ENCODE measurements at regions not wholly inside any gene's neighbourhood (a gene's known extent, or its start where the extent isn't known, plus 50 kb on each side); places are given as distances from the start of the nearest gene placed in this dataset.

- ATAC-seq (no peak), DNase-seq (ENCODE audit: low spot score) (no peak)
- no peaks in the 10 kb centered on the region for H3K4me1 Mint-ChIP-seq (ENCODE audit: low read depth in 2 of 2)
- H3K27ac Mint-ChIP-seq: no peak overlapping the region
- H3K9me3 Mint-ChIP-seq: peaks cover 35% of the 10 kb centered on the region
- H3K36me3 Mint-ChIP-seq: peaks cover 13% of the 10 kb centered on the region
- H3K4me3 Mint-ChIP-seq: no peak overlapping the region
- no peaks in the 10 kb centered on the region for H3K27me3 Mint-ChIP-seq
These were observed 1482.1 kb upstream of the MIR17HG start for GRCh38 chr13:89865164-89866064.

GRCh38 chr13:89869312-89869711 is 1478.2 kb upstream of the MIR17HG start:
- no peaks in the 10 kb centered on the region for H3K4me1 Mint-ChIP-seq (ENCODE audit: low read depth in 2 of 2)
- H3K27me3 Mint-ChIP-seq: no peaks in the 10 kb centered on the region
- H3K27ac Mint-ChIP-seq: no peak overlapping the region
- ATAC-seq: no peak
- no peak for DNase-seq (ENCODE audit: low spot score)
- H3K36me3 Mint-ChIP-seq: peaks cover 5% of the 10 kb centered on the region
- H3K4me3 Mint-ChIP-seq: no peak overlapping the region
- H3K9me3 Mint-ChIP-seq: peaks cover 27% of the 10 kb centered on the region

GRCh38 chr13:89878904-89879303 is 1468.6 kb upstream of the MIR17HG start:
- Mint-ChIP-seq H3K9me3 (peaks cover 10% of the 10 kb centered on the region), H3K27ac (no peak overlapping the region), H3K4me1 (ENCODE audit: low read depth in 2 of 2) (no peaks in the 10 kb centered on the region), H3K4me3 (no peak overlapping the region), H3K27me3 (no peaks in the 10 kb centered on the region), H3K36me3 (no peaks in the 10 kb centered on the region)
- no peak for ATAC-seq
- no peak for DNase-seq (ENCODE audit: low spot score)

GRCh38 chr13:89880201-89880600 is 1467.3 kb upstream of the MIR17HG start:
- Mint-ChIP-seq H3K27me3 (no peaks in the 10 kb centered on the region), H3K9me3 (peaks cover 17% of the 10 kb centered on the region), H3K4me3 (no peak overlapping the region), H3K36me3 (peaks cover 4% of the 10 kb centered on the region), H3K4me1 (ENCODE audit: low read depth in 2 of 2) (no peaks in the 10 kb centered on the region), H3K27ac (no peak overlapping the region)
- ATAC-seq (no peak), DNase-seq (ENCODE audit: low spot score) (no peak)

GRCh38 chr13:89883893-89884448 is 1463.5 kb upstream of the MIR17HG start:
- Mint-ChIP-seq H3K36me3 (peaks cover 4% of the 10 kb centered on the region), H3K4me3 (no peak overlapping the region), H3K27ac (no peak overlapping the region), H3K9me3 (peaks cover 18% of the 10 kb centered on the region), H3K27me3 (no peaks in the 10 kb centered on the region), H3K4me1 (ENCODE audit: low read depth in 2 of 2) (no peaks in the 10 kb centered on the region)
- no peak for ATAC-seq
- no peak for DNase-seq (ENCODE audit: low spot score)

- Mint-ChIP-seq H3K27ac (no peak overlapping the region), H3K4me1 (ENCODE audit: low read depth in 2 of 2) (no peaks in the 10 kb centered on the region), H3K27me3 (no peaks in the 10 kb centered on the region), H3K9me3 (peaks cover 16% of the 10 kb centered on the region), H3K36me3 (no peaks in the 10 kb centered on the region), H3K4me3 (no peak overlapping the region)
- no peak for DNase-seq (ENCODE audit: low spot score)
- ATAC-seq: no peak
These were observed 1456.7 kb upstream of the MIR17HG start for GRCh38 chr13:89890806-89891205.

- Mint-ChIP-seq H3K4me3 (no peak overlapping the region), H3K9me3 (peaks cover 16% of the 10 kb centered on the region), H3K27me3 (no peaks in the 10 kb centered on the region), H3K4me1 (ENCODE audit: low read depth in 2 of 2) (no peaks in the 10 kb centered on the region), H3K27ac (no peak overlapping the region), H3K36me3 (no peaks in the 10 kb centered on the region)
- ATAC-seq: no peak
- no peak for DNase-seq (ENCODE audit: low spot score)
These were observed 1456.1 kb upstream of the MIR17HG start for GRCh38 chr13:89891416-89891815.

- H3K27ac Mint-ChIP-seq: no peak overlapping the region
- no peaks in the 10 kb centered on the region for H3K27me3 Mint-ChIP-seq
- H3K9me3 Mint-ChIP-seq: peaks cover 17% of the 10 kb centered on the region
- DNase-seq (ENCODE audit: low spot score) (no peak), ATAC-seq (no peak)
- H3K36me3 Mint-ChIP-seq: peaks cover 5% of the 10 kb centered on the region
- no peaks in the 10 kb centered on the region for H3K4me1 Mint-ChIP-seq (ENCODE audit: low read depth in 2 of 2)
- no peak overlapping the region for H3K4me3 Mint-ChIP-seq
These were observed 1449.8 kb upstream of the MIR17HG start for GRCh38 chr13:89897681-89898080.

- Mint-ChIP-seq H3K27ac (no peak overlapping the region), H3K36me3 (peaks cover 5% of the 10 kb centered on the region), H3K9me3 (peaks cover 19% of the 10 kb centered on the region), H3K4me3 (no peak overlapping the region), H3K27me3 (no peaks in the 10 kb centered on the region), H3K4me1 (ENCODE audit: low read depth in 2 of 2) (no peaks in the 10 kb centered on the region)
- no peak for DNase-seq (ENCODE audit: low spot score)
- no peak for ATAC-seq
These were observed 1448.0 kb upstream of the MIR17HG start for GRCh38 chr13:89899302-89900103.

- Mint-ChIP-seq H3K4me3 (no peak overlapping the region), H3K4me1 (ENCODE audit: low read depth in 2 of 2) (no peaks in the 10 kb centered on the region), H3K27me3 (no peaks in the 10 kb centered on the region), H3K36me3 (peaks cover 5% of the 10 kb centered on the region), H3K27ac (no peak overlapping the region), H3K9me3 (peaks cover 19% of the 10 kb centered on the region)
- DNase-seq (ENCODE audit: low spot score) (no peak), ATAC-seq (no peak)
These were observed 1447.3 kb upstream of the MIR17HG start for GRCh38 chr13:89900104-89900765.

- ATAC-seq: no peak
- no peak for DNase-seq (ENCODE audit: low spot score)
- H3K4me1 Mint-ChIP-seq (ENCODE audit: low read depth in 2 of 2): no peaks in the 10 kb centered on the region
- no peak overlapping the region for H3K4me3 Mint-ChIP-seq
- peaks cover 5% of the 10 kb centered on the region for H3K36me3 Mint-ChIP-seq
- H3K27me3 Mint-ChIP-seq: no peaks in the 10 kb centered on the region
- peaks cover 24% of the 10 kb centered on the region for H3K9me3 Mint-ChIP-seq
- H3K27ac Mint-ChIP-seq: no peak overlapping the region
These were observed 1445.3 kb upstream of the MIR17HG start for GRCh38 chr13:89902223-89902622.

GRCh38 chr13:89903115-89903514 is 1444.4 kb upstream of the MIR17HG start:
- H3K27ac Mint-ChIP-seq: no peak overlapping the region
- peaks cover 5% of the 10 kb centered on the region for H3K36me3 Mint-ChIP-seq
- ATAC-seq: no peak
- no peaks in the 10 kb centered on the region for H3K27me3 Mint-ChIP-seq
- no peaks in the 10 kb centered on the region for H3K4me1 Mint-ChIP-seq (ENCODE audit: low read depth in 2 of 2)
- DNase-seq (ENCODE audit: low spot score): no peak
- H3K9me3 Mint-ChIP-seq: peaks cover 18% of the 10 kb centered on the region
- H3K4me3 Mint-ChIP-seq: no peak overlapping the region

GRCh38 chr13:89910166-89910565 is 1437.3 kb upstream of the MIR17HG start:
- Mint-ChIP-seq H3K36me3 (no peaks in the 10 kb centered on the region), H3K4me3 (no peak overlapping the region), H3K27ac (no peak overlapping the region), H3K27me3 (no peaks in the 10 kb centered on the region), H3K9me3 (peaks cover 9% of the 10 kb centered on the region), H3K4me1 (ENCODE audit: low read depth in 2 of 2) (no peaks in the 10 kb centered on the region)
- DNase-seq (ENCODE audit: low spot score): no peak
- ATAC-seq: no peak

Data from natural killer cell treated with Interleukin-12 subunit alpha and Interleukin-12 subunit beta and Interleukin-15 and Interleukin-18, amount 100 ng/mL, for 72 hours (primary cell).